ENCODE measurements at regions not wholly inside any gene's neighbourhood (a gene's known extent, or its start where the extent isn't known, plus 50 kb on each side); places are given as distances from the start of the nearest gene placed in this dataset.
"Not testable (repeated sequence)": the region's sequence is repeated elsewhere in the genome, so short reads cannot be mapped to it uniquely, and the experiment has no call there.

DNA sequence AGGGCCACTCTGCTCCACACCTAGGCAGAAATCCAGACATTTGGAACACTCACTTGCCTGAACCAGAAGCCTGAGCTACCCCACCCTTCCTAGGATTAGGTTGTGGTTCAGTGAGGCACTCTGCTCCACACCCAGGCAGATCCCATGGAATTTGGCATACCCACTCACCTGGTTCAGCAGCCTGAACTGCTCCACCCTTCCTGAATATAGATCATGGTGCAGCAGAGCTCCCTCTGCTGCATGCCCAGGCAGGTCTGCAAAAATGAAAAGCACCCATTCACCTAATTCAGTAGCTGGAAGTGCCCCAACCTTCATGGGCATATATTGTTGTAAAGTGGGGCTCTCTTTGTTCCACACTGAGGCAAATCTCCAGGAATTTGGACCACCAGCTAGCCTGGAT is 185.1 kb upstream of the CNTNAP5 start:
- no TSS peak for BruUV-seq (replicated peaks)
- Mint-ChIP-seq H3K27me3 (ENCODE audit: insufficient read depth, unreplicated experiment) (no peaks in the 10 kb centered on the region), H3K4me3 (ENCODE audit: unreplicated experiment) (no peak overlapping the region), H3K27ac (ENCODE audit: low read depth, unreplicated experiment) (no peak overlapping the region), H3K4me1 (ENCODE audit: insufficient read depth, unreplicated experiment) (peaks cover 9% of the 10 kb centered on the region), H3K9me3 (ENCODE audit: unreplicated experiment) (peaks cover 14% of the 10 kb centered on the region), H3K36me3 (ENCODE audit: insufficient read depth, unreplicated experiment) (no peaks in the 10 kb centered on the region)
- ChIA-PET CTCF (interaction anchor here (0.6 to 0.7 kb wide), 3 partner anchors 49 to 1979 kb away, joined by 3 to 4 read pairs (median 3); no protein-coding TSS in a partner anchor), POLR2A (interaction anchor here (0.9 to 1.6 kb wide), 2 partner anchors 12 to 161 kb away, joined by 3 to 5 read pairs; no protein-coding TSS in a partner anchor)
- TF ChIP-seq, protein P1, sequence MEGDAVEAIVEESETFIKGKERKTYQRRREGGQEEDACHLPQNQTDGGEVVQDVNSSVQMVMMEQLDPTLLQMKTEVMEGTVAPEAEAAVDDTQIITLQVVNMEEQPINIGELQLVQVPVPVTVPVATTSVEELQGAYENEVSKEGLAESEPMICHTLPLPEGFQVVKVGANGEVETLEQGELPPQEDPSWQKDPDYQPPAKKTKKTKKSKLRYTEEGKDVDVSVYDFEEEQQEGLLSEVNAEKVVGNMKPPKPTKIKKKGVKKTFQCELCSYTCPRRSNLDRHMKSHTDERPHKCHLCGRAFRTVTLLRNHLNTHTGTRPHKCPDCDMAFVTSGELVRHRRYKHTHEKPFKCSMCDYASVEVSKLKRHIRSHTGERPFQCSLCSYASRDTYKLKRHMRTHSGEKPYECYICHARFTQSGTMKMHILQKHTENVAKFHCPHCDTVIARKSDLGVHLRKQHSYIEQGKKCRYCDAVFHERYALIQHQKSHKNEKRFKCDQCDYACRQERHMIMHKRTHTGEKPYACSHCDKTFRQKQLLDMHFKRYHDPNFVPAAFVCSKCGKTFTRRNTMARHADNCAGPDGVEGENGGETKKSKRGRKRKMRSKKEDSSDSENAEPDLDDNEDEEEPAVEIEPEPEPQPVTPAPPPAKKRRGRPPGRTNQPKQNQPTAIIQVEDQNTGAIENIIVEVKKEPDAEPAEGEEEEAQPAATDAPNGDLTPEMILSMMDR (IDR thresholded peaks at IDR 0.05; ENCODE audit: unreplicated experiment), result no peak
- intact Hi-C loops (cut with micrococcal nuclease), result no loop called here
- DNase-seq (ENCODE audit: unreplicated experiment), result peak; percentile 74

DNA sequence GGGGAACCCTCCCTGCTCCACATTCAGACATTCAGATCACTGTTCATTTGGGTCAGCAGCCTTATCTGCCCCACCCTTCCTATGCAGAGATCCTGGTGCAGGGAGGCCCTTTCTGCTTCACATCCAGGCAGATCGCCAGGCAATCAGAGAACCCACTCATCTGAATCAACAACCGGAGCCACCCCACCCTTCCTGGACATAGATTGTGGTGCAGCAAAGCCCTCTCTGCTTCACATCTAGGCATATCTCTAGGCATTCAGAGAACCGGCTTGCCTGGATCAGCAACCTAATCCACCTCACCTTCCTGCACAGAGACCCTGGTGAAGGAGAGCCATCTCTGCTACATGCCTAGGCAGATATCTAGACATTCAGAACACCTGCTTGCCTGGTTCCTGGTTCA is 184.5 kb upstream of the CNTNAP5 start:
- Mint-ChIP-seq H3K27ac (ENCODE audit: low read depth, unreplicated experiment) (no peak overlapping the region), H3K9me3 (ENCODE audit: unreplicated experiment) (peaks cover 13% of the 10 kb centered on the region), H3K27me3 (ENCODE audit: insufficient read depth, unreplicated experiment) (no peaks in the 10 kb centered on the region), H3K36me3 (ENCODE audit: insufficient read depth, unreplicated experiment) (no peaks in the 10 kb centered on the region), H3K4me1 (ENCODE audit: insufficient read depth, unreplicated experiment) (peaks cover 9% of the 10 kb centered on the region), H3K4me3 (ENCODE audit: unreplicated experiment) (no peak overlapping the region)
- TF ChIP-seq, protein P1 (IDR thresholded peaks at IDR 0.05; ENCODE audit: unreplicated experiment), result no peak
- CTCF ChIA-PET, result no interaction called here
- BruUV-seq (replicated peaks), result no TSS peak
- intact Hi-C loops (cut with micrococcal nuclease), result no loop called here
- DNase-seq (ENCODE audit: unreplicated experiment), result peak; percentile 10
- POLR2A ChIA-PET, result interaction anchor here (1.6 kb wide), 1 partner anchor 13 kb away, joined by 5 read pairs; no protein-coding TSS in a partner anchor

DNA sequence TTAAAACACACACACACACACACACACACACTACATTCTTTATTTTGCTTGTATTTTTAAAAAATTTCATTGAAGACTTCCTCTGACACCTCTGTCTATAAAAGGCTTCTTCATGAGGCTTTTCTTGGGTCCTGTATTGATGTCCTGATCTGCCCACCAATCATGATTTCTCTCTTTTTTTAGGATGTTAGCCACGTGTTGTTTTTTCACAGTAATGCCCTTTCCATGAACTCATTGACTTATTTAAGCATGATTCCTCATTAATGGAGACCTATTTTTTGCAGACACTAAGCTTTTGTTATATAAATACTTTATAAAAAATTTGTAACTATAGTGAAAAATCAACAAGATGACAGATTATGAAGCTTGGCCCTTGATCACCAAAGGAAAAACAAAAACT is 173.8 kb upstream of the CNTNAP5 start:
- intact Hi-C loops (cut with micrococcal nuclease), result no loop called here
- TF ChIP-seq, protein P1 (IDR thresholded peaks at IDR 0.05; ENCODE audit: unreplicated experiment), result no peak
- Mint-ChIP-seq H3K4me3 (ENCODE audit: unreplicated experiment) (no peak overlapping the region), H3K27me3 (ENCODE audit: insufficient read depth, unreplicated experiment) (no peaks in the 10 kb centered on the region), H3K4me1 (ENCODE audit: insufficient read depth, unreplicated experiment) (no peaks in the 10 kb centered on the region), H3K27ac (ENCODE audit: low read depth, unreplicated experiment) (no peak overlapping the region), H3K9me3 (ENCODE audit: unreplicated experiment) (peaks cover 30% of the 10 kb centered on the region), H3K36me3 (ENCODE audit: insufficient read depth, unreplicated experiment) (no peaks in the 10 kb centered on the region)
- POLR2A ChIA-PET, result interaction anchor here (0.6 kb wide), 1 partner anchor 34 kb away, joined by 3 read pairs; no protein-coding TSS in a partner anchor
- no peak for DNase-seq (ENCODE audit: unreplicated experiment)
- CTCF ChIA-PET, result interaction anchor here (0.5 kb wide), 2 partner anchors 9 to 1123 kb away, joined by 3 read pairs; no protein-coding TSS in a partner anchor
- no TSS peak for BruUV-seq (replicated peaks)

DNA sequence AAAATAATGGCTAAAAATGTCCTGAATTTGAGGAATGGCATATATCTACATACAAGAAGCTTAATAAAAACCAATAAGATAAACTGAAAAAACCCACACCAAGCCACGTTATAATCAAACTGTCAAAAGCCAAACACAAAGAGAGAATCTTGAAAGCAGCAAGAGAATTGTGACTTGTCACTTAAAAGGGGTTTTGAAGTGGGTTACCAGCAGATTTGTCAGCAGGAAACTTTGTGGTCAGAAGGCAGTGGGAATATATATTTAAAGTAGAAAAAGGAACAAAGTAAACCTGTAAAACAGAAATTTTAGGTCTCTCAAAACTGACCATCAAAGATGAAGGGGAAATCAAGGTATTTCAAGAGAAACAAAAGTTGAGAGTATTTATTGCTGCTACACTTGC is 171.9 kb upstream of the CNTNAP5 start:
- Mint-ChIP-seq H3K9me3 (ENCODE audit: unreplicated experiment) (peaks cover 40% of the 10 kb centered on the region), H3K4me1 (ENCODE audit: insufficient read depth, unreplicated experiment) (no peaks in the 10 kb centered on the region), H3K27me3 (ENCODE audit: insufficient read depth, unreplicated experiment) (no peaks in the 10 kb centered on the region), H3K27ac (ENCODE audit: low read depth, unreplicated experiment) (no peak overlapping the region), H3K36me3 (ENCODE audit: insufficient read depth, unreplicated experiment) (no peaks in the 10 kb centered on the region), H3K4me3 (ENCODE audit: unreplicated experiment) (no peak overlapping the region)
- ChIA-PET CTCF (no interaction called here), POLR2A (no interaction called here)
- no TSS peak for BruUV-seq (replicated peaks)
- TF ChIP-seq, protein P1 (IDR thresholded peaks at IDR 0.05; ENCODE audit: unreplicated experiment), result no peak
- DNase-seq (ENCODE audit: unreplicated experiment), result no peak
- intact Hi-C loops (cut with micrococcal nuclease), result no loop called here

DNA sequence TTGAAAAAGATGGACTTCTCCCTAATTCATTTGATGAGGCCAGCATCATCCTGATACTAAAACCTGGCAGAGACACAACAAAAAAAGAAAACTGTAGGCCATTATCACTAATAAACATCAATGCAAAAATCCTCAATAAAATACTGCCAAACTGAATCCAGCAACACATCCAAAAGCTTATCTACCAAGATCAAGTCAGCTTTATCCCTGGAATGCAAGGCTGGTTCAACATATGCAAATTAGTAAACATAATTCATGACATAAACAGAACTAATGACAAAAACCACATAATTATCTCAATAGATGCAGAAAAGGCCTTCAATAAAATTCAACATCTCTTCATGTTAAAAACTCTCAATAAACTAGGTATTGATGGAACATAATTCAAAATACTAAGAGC is 166.1 kb upstream of the CNTNAP5 start:
- H3K36me3 Mint-ChIP-seq (ENCODE audit: insufficient read depth, unreplicated experiment); H3K27me3 Mint-ChIP-seq (ENCODE audit: insufficient read depth, unreplicated experiment); POLR2A ChIA-PET; BruUV-seq (replicated peaks); intact Hi-C loops (cut with micrococcal nuclease); DNase-seq (ENCODE audit: unreplicated experiment); H3K4me3 Mint-ChIP-seq (ENCODE audit: unreplicated experiment); H3K4me1 Mint-ChIP-seq (ENCODE audit: insufficient read depth, unreplicated experiment); CTCF ChIA-PET; H3K27ac Mint-ChIP-seq (ENCODE audit: low read depth, unreplicated experiment): not testable (repeated sequence)
- peaks cover 20% of the 10 kb centered on the region for H3K9me3 Mint-ChIP-seq (ENCODE audit: unreplicated experiment)

Measured in MCF 10A (cell line).